ENCODE measurements at regions not wholly inside any gene's neighbourhood (a gene's known extent, or its start where the extent isn't known, plus 50 kb on each side); places are given as distances from the start of the nearest gene placed in this dataset.

DNA sequence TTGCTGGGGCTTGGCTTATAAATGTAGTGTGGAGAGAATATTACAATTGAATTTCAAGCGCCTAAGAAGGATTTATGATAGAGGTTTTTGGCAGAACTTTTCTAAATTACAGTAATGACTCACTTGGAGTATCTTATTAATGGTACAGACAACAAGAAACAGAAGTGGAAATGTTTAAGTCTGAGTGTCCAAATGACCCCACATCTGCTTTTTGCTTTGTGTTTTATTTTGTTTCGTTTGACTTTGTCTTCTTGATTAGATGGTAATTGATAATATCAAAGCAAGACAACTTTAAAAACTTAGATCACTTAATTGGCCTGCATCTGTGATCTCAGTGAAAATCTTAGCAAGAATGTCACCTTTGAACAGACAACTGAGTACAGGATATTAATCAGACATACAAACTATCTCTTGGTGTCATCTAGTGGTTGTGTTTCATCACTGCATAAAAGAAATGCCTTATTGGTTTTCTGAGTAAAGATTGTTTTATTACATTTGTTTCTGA is 577.4 kb downstream of the ISL1 start:
- in situ Hi-C loops (cut with HindIII; ENCODE audit: low pct_unique_long_range_greater_than_20kb, low sequenced_read_pairs) = no loop called here
- DNase-seq (ENCODE audit: low read depth in 1 of 2, low spot score in 1 of 2) = peak in 1 of 2 experiments; percentile 47
- no peak for TF ChIP-seq JUND (IDR thresholded peaks at IDR 0.05; ENCODE audit: low read depth)

DNA sequence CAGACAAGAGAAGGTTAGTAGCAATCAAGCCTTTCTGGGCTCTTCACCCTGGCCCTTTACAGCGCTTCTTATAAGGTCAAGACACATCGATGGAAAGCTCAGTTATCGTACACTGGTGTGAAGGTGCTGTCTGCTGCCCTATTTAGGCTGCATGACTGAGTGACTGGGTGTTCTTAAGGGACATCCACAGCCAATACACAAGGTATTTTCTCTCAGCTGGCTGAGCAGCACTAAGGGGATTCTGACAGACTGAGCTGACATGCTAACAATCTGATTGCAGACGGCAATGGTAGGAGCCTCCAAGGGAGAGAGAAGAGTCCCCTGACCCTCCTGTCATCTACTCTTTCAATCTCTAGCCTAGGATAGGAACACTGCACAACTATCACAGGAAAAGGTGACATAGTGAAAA is 577.9 kb downstream of the ISL1 start:
- in situ Hi-C loops (cut with HindIII; ENCODE audit: low pct_unique_long_range_greater_than_20kb, low sequenced_read_pairs) = no loop called here
- TF ChIP-seq JUND (IDR thresholded peaks at IDR 0.05; ENCODE audit: low read depth) = no peak
- no peak for DNase-seq (ENCODE audit: low read depth in 1 of 2, low spot score in 1 of 2)

DNA sequence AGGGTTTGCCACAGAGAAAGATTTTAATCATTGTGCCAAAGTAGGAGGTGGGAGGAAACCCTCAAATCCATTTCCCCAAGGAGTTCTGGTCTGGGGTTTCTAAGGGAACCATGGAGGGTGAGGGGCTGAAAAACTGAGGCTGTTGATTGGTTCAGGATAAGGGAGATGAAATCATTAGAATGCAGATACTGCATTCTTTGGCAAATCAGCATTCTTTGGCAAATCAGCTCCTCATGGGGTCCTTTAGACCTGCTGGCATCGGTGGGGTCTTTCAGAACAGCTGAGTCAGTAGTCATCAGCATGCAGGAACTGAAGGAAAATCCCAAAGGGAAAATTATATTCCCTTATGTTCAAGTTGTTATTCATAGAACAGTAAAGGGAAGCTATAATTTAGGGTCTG is 585.5 kb downstream of the ISL1 start:
- in situ Hi-C loops (cut with HindIII; ENCODE audit: low pct_unique_long_range_greater_than_20kb, low sequenced_read_pairs) = no loop called here
- no peak for DNase-seq (ENCODE audit: low read depth in 1 of 2, low spot score in 1 of 2)
- no peak for TF ChIP-seq JUND (IDR thresholded peaks at IDR 0.05; ENCODE audit: low read depth)

DNA sequence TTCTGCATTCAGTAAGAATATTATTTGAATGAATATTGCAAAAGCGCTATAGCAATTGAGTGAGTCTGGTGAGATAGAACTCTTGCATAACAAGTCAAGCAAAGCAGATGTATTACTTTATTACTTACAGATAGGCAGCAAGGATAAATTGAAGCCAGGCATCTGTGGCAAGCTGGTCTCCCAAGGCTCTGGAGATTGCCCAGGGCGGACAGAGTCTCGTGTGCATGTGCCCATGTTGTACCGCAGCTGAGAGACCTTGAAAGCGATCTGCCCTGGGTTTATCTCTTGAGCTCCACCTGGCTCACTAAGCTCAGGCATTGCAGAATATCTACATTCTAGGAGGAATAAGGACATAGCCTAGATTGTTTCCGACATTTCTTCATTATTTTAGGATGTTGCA is 591.6 kb downstream of the ISL1 start:
- DNase-seq (ENCODE audit: low read depth in 1 of 2, low spot score in 1 of 2) = no peak
- in situ Hi-C loops (cut with HindIII; ENCODE audit: low pct_unique_long_range_greater_than_20kb, low sequenced_read_pairs) = no loop called here
- TF ChIP-seq JUND (IDR thresholded peaks at IDR 0.05; ENCODE audit: low read depth) = no peak

DNA sequence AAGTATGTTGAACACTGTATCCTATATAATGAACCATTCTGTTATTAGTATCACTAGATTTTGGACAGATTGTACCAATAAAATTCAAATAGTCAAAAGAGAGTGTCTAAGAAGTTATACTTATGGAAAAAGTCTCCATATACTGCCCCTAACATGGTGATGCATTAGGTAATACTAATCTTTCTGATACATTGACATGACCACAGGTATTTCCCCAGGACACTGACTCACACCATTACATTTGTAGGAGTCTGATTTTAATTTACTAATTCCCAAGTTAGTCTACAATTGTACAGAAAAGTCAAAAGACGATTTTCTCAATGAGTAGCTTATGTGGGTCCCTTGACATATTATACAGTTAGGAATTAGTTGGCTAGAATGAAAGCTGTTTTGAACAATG is 593.8 kb downstream of the ISL1 start:
- no peak for DNase-seq (ENCODE audit: low read depth in 1 of 2, low spot score in 1 of 2)
- in situ Hi-C loops (cut with HindIII; ENCODE audit: low pct_unique_long_range_greater_than_20kb, low sequenced_read_pairs) = no loop called here
- TF ChIP-seq JUND (IDR thresholded peaks at IDR 0.05; ENCODE audit: low read depth) = no peak

DNA sequence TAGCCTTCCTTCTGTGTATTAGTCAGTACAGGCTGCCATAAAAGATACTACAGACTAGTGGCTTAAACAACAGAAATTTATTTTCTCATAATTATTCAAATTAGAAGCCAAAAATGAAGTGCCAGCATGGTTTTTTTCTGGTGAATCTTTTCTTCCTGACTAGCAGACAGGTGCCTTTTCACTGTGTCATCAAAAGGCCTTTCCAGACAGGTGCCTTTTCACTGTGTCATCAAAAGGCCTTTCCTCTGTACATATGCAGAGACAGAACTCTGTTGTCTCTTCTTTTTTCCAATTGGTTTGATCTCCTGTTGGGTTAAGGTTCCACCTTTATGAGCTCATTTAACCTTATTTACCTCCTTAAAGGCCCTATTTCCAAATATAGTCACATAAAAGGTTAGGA is 599.9 kb downstream of the ISL1 start:
- no peak for TF ChIP-seq JUND (IDR thresholded peaks at IDR 0.05; ENCODE audit: low read depth)
- DNase-seq (ENCODE audit: low read depth in 1 of 2, low spot score in 1 of 2) = no peak
- in situ Hi-C loops (cut with HindIII; ENCODE audit: low pct_unique_long_range_greater_than_20kb, low sequenced_read_pairs) = no loop called here

DNA sequence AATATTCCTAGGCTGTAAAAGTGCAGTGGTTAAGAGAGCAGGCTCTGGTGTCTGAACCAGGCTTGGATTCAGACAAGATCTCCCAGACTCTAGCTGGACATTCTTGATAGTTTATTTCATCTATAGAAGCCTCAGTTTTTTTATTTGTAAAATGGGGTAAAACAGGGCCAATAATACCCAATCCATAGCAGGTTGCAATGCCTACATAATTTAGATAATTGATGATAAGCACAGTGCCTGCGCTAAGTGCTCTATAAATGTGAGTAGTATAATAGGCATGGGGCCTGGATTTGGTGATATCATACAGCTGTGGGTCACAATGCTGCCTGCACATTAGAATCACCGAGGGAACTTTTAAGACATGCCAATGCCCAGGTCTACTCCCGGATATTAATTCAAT is 603.5 kb downstream of the ISL1 start:
- DNase-seq (ENCODE audit: low read depth in 1 of 2, low spot score in 1 of 2) = no peak
- in situ Hi-C loops (cut with HindIII; ENCODE audit: low pct_unique_long_range_greater_than_20kb, low sequenced_read_pairs) = no loop called here
- no peak for TF ChIP-seq JUND (IDR thresholded peaks at IDR 0.05; ENCODE audit: low read depth)

DNA sequence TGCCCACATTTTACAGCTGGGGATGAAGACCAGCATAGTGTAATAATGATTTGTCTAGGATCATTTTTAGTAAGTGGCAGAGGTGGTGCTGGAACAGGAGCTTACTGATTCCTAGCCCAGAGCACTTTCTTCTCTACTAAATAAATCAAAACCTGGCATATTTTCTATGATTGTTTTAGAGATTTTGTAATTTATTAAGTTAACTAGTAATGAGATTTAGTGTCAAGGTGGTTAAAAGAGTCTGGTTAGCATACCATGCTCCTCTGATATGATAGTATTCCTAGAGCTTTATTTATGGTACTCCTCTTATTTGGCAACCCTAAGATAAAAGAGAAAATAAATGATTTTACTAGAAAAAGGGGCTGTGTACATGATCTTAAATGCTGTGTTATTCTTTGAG is 604.0 kb downstream of the ISL1 start:
- in situ Hi-C loops (cut with HindIII; ENCODE audit: low pct_unique_long_range_greater_than_20kb, low sequenced_read_pairs) = no loop called here
- no peak for TF ChIP-seq JUND (IDR thresholded peaks at IDR 0.05; ENCODE audit: low read depth)
- no peak for DNase-seq (ENCODE audit: low read depth in 1 of 2, low spot score in 1 of 2)

DNA sequence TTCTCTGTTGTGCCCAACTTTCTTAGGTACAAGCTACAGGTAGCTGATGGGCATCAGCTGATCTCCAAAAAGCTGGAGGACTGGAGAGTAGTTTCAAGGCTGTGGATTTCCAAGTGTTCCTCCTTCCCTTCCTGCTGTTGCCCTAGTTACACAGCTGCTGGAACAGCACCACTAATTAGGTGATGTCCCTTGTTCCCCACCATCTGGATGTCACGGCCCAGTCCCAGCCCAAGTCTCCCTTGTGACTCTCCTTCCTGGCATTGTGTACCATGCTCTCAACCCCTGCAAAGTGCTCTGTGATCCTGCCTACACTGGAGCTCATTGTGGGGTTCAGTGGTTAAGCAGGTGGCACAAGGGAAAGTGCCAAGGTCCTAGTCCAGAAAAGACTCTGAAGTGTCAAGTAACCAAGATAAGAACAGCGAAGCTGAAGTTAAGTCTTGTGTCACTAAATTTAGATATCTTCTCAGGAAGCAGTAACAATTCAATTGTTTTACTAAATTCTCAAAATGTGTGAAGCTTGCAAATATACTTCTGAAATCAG is 604.5 kb downstream of the ISL1 start:
- no peak for TF ChIP-seq JUND (IDR thresholded peaks at IDR 0.05; ENCODE audit: low read depth)
- DNase-seq (ENCODE audit: low read depth in 1 of 2, low spot score in 1 of 2) = no peak
- in situ Hi-C loops (cut with HindIII; ENCODE audit: low pct_unique_long_range_greater_than_20kb, low sequenced_read_pairs) = no loop called here

DNA sequence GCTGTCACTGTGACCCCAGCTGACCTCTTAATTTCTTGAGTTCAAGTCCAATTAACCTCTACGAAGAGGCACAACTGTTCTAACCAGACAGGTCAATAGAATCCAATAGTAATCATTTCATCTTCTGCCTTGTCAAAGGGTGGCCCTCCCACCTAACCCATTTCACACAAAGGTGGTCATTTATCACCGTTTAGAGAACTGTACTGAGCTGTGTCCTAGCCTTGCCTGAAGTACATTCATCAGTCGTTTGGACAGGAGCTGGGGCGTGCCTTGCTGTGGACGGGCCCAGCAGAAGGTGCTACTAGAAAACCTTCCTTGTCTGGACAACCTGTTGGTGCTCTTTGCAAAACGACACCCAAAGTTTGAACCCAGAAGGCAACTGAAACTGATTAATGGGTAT is 605.4 kb downstream of the ISL1 start:
- TF ChIP-seq JUND (IDR thresholded peaks at IDR 0.05; ENCODE audit: low read depth) = no peak
- no peak for DNase-seq (ENCODE audit: low read depth in 1 of 2, low spot score in 1 of 2)
- in situ Hi-C loops (cut with HindIII; ENCODE audit: low pct_unique_long_range_greater_than_20kb, low sequenced_read_pairs) = no loop called here

DNA sequence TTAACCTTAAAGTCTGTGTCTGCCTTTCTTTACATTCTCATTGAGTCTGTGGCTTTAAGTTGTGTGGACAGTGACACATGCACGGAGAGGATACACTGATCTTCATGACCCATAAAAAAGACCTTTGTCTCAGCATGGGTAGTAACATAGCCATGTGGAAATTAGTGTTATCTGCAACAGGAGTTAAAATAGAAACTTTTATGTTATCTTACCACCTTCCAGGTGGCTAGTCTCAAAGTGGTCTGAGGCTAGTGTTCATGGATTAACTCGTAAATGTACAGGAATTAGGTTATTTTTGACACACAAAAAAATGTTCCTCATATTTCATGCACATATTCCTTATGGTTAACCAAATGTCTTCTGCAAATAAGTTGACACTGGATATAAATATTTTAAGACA is 607.0 kb downstream of the ISL1 start:
- DNase-seq (ENCODE audit: low read depth in 1 of 2, low spot score in 1 of 2) = no peak
- in situ Hi-C loops (cut with HindIII; ENCODE audit: low pct_unique_long_range_greater_than_20kb, low sequenced_read_pairs) = no loop called here
- TF ChIP-seq JUND (IDR thresholded peaks at IDR 0.05; ENCODE audit: low read depth) = no peak

DNA sequence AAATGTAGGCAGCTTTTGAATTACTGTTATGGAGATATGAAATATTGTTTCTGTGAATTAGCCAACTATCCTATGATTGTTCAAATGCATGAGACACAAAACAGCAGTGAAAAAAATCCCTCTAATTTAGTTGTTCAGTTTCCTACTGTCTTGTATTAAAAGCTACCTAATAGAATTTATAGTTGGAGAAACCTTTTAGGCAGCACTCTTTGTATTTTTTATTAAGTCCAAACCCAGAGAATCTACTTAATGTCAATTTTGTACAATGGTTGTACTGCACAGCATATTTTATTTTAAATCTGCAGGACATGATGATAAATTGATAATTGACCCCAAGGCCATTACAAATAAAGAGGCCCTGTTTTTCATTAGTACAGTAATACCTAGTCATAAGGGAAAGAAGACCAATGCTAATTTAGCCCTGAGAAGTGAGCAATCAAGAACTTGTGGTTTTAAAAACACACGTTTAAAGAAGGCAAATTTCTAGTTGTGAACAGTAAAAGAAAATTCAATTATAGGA is 607.5 kb downstream of the ISL1 start:
- no peak for TF ChIP-seq JUND (IDR thresholded peaks at IDR 0.05; ENCODE audit: low read depth)
- DNase-seq (ENCODE audit: low read depth in 1 of 2, low spot score in 1 of 2) = no peak
- in situ Hi-C loops (cut with HindIII; ENCODE audit: low pct_unique_long_range_greater_than_20kb, low sequenced_read_pairs) = no loop called here

DNA sequence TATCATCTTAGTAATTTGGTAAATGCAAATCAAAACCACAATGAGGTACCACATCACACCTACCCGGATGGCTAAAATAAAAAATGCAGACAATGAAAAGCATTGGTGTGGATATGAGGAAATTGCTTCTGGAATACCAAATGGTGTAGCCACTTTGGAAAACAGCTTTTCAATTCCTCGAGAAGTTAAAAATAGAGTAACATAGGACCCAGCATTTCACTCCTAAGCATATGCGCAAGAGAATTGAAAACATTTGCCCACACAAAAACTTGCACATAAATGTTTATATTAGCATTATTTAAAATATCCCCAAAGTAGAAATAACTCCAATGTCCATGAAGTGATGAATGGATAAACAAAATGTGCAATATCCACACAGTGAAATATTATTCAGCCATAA is 608.7 kb downstream of the ISL1 start:
- DNase-seq (ENCODE audit: low read depth in 1 of 2, low spot score in 1 of 2) = no peak
- no peak for TF ChIP-seq JUND (IDR thresholded peaks at IDR 0.05; ENCODE audit: low read depth)
- in situ Hi-C loops (cut with HindIII; ENCODE audit: low pct_unique_long_range_greater_than_20kb, low sequenced_read_pairs) = no loop called here

DNA sequence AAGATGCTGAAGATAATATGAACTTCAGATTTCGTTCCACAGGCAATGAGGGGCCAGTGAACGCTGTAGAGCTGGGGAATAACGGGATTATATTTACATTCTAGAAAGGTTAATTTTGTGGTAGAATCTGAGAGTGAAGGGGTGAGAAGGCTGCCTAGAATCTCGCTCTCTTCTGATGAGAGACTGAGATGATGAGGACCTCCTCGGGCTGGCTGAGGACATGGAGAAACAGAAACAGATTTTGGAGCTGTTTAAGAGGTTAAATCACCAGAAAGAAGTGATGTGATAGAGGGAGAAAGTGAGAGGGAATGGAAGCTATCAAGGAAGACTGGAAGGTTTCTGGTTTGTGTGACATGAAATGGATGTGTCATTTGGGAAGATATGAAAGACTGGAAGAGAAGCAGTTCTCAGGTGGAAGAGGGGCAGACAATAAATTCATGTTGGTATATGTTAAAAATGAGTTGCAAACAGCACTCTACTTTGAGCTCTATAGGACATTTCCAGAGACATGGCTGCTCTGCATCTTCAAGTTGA is 612.6 kb downstream of the ISL1 start:
- no peak for DNase-seq (ENCODE audit: low read depth in 1 of 2, low spot score in 1 of 2)
- no peak for TF ChIP-seq JUND (IDR thresholded peaks at IDR 0.05; ENCODE audit: low read depth)
- in situ Hi-C loops (cut with HindIII; ENCODE audit: low pct_unique_long_range_greater_than_20kb, low sequenced_read_pairs) = no loop called here
